Neuron (in vitro differentiated cells): ENCODE measurements at regions not wholly inside any gene's neighbourhood (a gene's known extent, or its start where the extent isn't known, plus 50 kb on each side); places are given as distances from the start of the nearest gene placed in this dataset.
"Not testable (repeated sequence)": the region's sequence is repeated elsewhere in the genome, so short reads cannot be mapped to it uniquely, and the experiment has no call there.

ENCODE experiments used
- H2AFZ ChIP-seq: one replicate; pipeline ENCODE4 v1.6.1; 2013; ENCODE audit warnings: low read depth, mild to moderate bottlenecking, inconsistent platforms, low read length, moderate library complexity
- H3K27me3 ChIP-seq: one replicate; pipeline ENCODE4 v1.6.1; 2013; ENCODE audit warnings: low read length; ENCODE audit not compliant: insufficient read depth
- H3K36me3 ChIP-seq: one replicate; pipeline ENCODE4 v1.6.1; 2013; ENCODE audit warnings: low read length; ENCODE audit not compliant: insufficient read depth
- H3K4me1 ChIP-seq: one replicate; pipeline ENCODE4 v1.6.1; 2013; ENCODE audit warnings: low read length; ENCODE audit not compliant: insufficient read depth
- H3K4me3 ChIP-seq: 2 replicates; pipeline ENCODE4 v1.5.1; 2013; ENCODE audit warnings: mild to moderate bottlenecking, low read length, moderate library complexity
- H3K9me3 ChIP-seq: one replicate; pipeline ENCODE4 v1.6.1; 2013; ENCODE audit warnings: low read length

- Histone ChIP-seq H3K4me1 (no peaks in the 10 kb centered on the region), H3K27me3 (no peaks in the 10 kb centered on the region), H3K9me3 (no peaks in the 10 kb centered on the region), H3K36me3 (no peaks in the 10 kb centered on the region), H2AFZ (no peak overlapping the region), H3K4me3 (no peak overlapping the region)
Observed at GRCh38 chr9:21533597-21533996, 51.5 kb upstream of the IFNE start.

- H3K9me3 ChIP-seq, result no peaks in the 10 kb centered on the region
- H3K4me1 ChIP-seq, result no peaks in the 10 kb centered on the region
- no peaks in the 10 kb centered on the region for H3K36me3 ChIP-seq
- H2AFZ ChIP-seq, result no peak overlapping the region
- no peaks in the 10 kb centered on the region for H3K27me3 ChIP-seq
- no peak overlapping the region for H3K4me3 ChIP-seq
Observed at GRCh38 chr9:21535396-21535795, 53.3 kb upstream of the IFNE start.

- Histone ChIP-seq H3K4me1 (no peaks in the 10 kb centered on the region), H3K36me3 (no peaks in the 10 kb centered on the region), H3K4me3 (no peak overlapping the region), H2AFZ (no peak overlapping the region), H3K27me3 (no peaks in the 10 kb centered on the region), H3K9me3 (no peaks in the 10 kb centered on the region)
Observed at GRCh38 chr9:21542787-21543186, 60.7 kb upstream of the IFNE start.

- H3K4me1 ChIP-seq, result no peaks in the 10 kb centered on the region
- H2AFZ ChIP-seq, result no peak overlapping the region
- no peaks in the 10 kb centered on the region for H3K36me3 ChIP-seq
- H3K9me3 ChIP-seq, result no peaks in the 10 kb centered on the region
- no peaks in the 10 kb centered on the region for H3K27me3 ChIP-seq
- H3K4me3 ChIP-seq, result no peak overlapping the region
Observed at GRCh38 chr9:21543187-21543586, 61.1 kb upstream of the IFNE start.

- not testable (repeated sequence) for H3K4me3 ChIP-seq, H3K27me3 ChIP-seq, H3K9me3 ChIP-seq, H3K4me1 ChIP-seq, H3K36me3 ChIP-seq, H2AFZ ChIP-seq
Observed at GRCh38 chr9:21543816-21544215, 61.7 kb upstream of the IFNE start.

- no peak overlapping the region for H2AFZ ChIP-seq
Observed at GRCh38 chr9:21546949-21547348, 64.8 kb upstream of the IFNE start.

GRCh38 chr9:21549251-21549765 lies 67.2 kb upstream of the IFNE start:
- Histone ChIP-seq H3K9me3 (no peaks in the 10 kb centered on the region), H2AFZ (no peak overlapping the region), H3K4me3 (no peak overlapping the region), H3K36me3 (no peaks in the 10 kb centered on the region), H3K27me3 (no peaks in the 10 kb centered on the region), H3K4me1 (peaks cover 8% of the 10 kb centered on the region)

More at GRCh38 chr9:21546949-21547348, 64.8 kb upstream of the IFNE start:
- Histone ChIP-seq H3K27me3 (no peaks in the 10 kb centered on the region), H3K4me3 (no peak overlapping the region), H3K4me1 (peaks cover 5% of the 10 kb centered on the region), H3K9me3 (no peaks in the 10 kb centered on the region), H3K36me3 (no peaks in the 10 kb centered on the region)

GRCh38 chr9:21549890-21550289 lies 67.8 kb upstream of the IFNE start:
- Histone ChIP-seq H3K27me3 (no peaks in the 10 kb centered on the region), H3K9me3 (no peaks in the 10 kb centered on the region), H3K4me1 (peaks cover 8% of the 10 kb centered on the region), H2AFZ (no peak overlapping the region), H3K4me3 (no peak overlapping the region), H3K36me3 (no peaks in the 10 kb centered on the region)

GRCh38 chr9:21550392-21550791 lies 68.3 kb upstream of the IFNE start:
- no peak overlapping the region for H3K4me3 ChIP-seq
- H3K27me3 ChIP-seq, result no peaks in the 10 kb centered on the region
- H2AFZ ChIP-seq, result no peak overlapping the region
- peaks cover 8% of the 10 kb centered on the region for H3K4me1 ChIP-seq
- no peaks in the 10 kb centered on the region for H3K36me3 ChIP-seq
- no peaks in the 10 kb centered on the region for H3K9me3 ChIP-seq

GRCh38 chr9:21551401-21551800 lies 69.3 kb upstream of the IFNE start:
- peaks cover 8% of the 10 kb centered on the region for H3K4me1 ChIP-seq

GRCh38 chr9:21552244-21553170 lies 70.4 kb upstream of the IFNE start:
- Histone ChIP-seq H3K4me3 (no peak overlapping the region), H2AFZ (no peak overlapping the region), H3K27me3 (peaks cover 2% of the 10 kb centered on the region), H3K9me3 (no peaks in the 10 kb centered on the region), H3K36me3 (no peaks in the 10 kb centered on the region), H3K4me1 (peaks cover 8% of the 10 kb centered on the region)

More at GRCh38 chr9:21551401-21551800, 69.3 kb upstream of the IFNE start:
- H3K36me3 ChIP-seq, result no peaks in the 10 kb centered on the region
- no peak overlapping the region for H2AFZ ChIP-seq
- no peaks in the 10 kb centered on the region for H3K27me3 ChIP-seq
- H3K4me3 ChIP-seq, result no peak overlapping the region
- H3K9me3 ChIP-seq, result no peaks in the 10 kb centered on the region

- Histone ChIP-seq H2AFZ (no peak overlapping the region), H3K36me3 (no peaks in the 10 kb centered on the region), H3K4me3 (no peak overlapping the region), H3K9me3 (no peaks in the 10 kb centered on the region), H3K27me3 (peaks cover 10% of the 10 kb centered on the region), H3K4me1 (peaks cover 8% of the 10 kb centered on the region)
Observed at GRCh38 chr9:21553441-21553840, 71.3 kb upstream of the IFNE start.

GRCh38 chr9:21554813-21555212 lies 72.7 kb upstream of the IFNE start:
- no peaks in the 10 kb centered on the region for H3K36me3 ChIP-seq
- no peak overlapping the region for H2AFZ ChIP-seq
- no peaks in the 10 kb centered on the region for H3K9me3 ChIP-seq
- peaks cover 18% of the 10 kb centered on the region for H3K4me1 ChIP-seq
- H3K27me3 ChIP-seq, result peaks cover 21% of the 10 kb centered on the region
- no peak overlapping the region for H3K4me3 ChIP-seq
